ENCODE measurements at regions not wholly inside any gene's neighbourhood (a gene's known extent, or its start where the extent isn't known, plus 50 kb on each side); places are given as distances from the start of the nearest gene placed in this dataset.

DNA sequence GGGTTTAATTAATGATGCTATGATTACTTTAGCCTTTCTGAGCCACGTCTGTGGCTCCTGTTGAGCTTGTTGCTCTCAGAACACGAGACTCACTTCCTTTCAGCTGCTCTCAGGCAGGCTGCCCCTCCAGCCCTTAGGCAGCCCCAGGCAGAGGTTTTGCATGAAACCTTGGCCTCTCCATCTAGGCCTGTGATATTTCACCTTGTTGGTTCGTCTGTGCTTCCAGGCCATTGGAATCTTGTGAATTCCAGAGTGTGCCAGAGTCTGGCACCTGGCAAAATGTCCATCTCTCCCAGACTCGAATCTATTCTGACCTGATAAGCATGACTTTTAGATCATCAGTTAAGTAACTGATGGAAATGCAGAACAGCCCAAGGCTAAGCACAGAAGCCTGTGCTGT lies 254.1 kb downstream of the LOXHD1 start:
- no peak overlapping the region for H3K4me3 ChIP-seq (ENCODE audit: low read depth, low read length)
- TF ChIP-seq, protein P1, sequence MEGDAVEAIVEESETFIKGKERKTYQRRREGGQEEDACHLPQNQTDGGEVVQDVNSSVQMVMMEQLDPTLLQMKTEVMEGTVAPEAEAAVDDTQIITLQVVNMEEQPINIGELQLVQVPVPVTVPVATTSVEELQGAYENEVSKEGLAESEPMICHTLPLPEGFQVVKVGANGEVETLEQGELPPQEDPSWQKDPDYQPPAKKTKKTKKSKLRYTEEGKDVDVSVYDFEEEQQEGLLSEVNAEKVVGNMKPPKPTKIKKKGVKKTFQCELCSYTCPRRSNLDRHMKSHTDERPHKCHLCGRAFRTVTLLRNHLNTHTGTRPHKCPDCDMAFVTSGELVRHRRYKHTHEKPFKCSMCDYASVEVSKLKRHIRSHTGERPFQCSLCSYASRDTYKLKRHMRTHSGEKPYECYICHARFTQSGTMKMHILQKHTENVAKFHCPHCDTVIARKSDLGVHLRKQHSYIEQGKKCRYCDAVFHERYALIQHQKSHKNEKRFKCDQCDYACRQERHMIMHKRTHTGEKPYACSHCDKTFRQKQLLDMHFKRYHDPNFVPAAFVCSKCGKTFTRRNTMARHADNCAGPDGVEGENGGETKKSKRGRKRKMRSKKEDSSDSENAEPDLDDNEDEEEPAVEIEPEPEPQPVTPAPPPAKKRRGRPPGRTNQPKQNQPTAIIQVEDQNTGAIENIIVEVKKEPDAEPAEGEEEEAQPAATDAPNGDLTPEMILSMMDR (IDR thresholded peaks at IDR 0.05; ENCODE audit: insufficient read depth, low read depth, low read length): no peak
- no peak for DNase-seq (ENCODE audit: low read depth)

DNA sequence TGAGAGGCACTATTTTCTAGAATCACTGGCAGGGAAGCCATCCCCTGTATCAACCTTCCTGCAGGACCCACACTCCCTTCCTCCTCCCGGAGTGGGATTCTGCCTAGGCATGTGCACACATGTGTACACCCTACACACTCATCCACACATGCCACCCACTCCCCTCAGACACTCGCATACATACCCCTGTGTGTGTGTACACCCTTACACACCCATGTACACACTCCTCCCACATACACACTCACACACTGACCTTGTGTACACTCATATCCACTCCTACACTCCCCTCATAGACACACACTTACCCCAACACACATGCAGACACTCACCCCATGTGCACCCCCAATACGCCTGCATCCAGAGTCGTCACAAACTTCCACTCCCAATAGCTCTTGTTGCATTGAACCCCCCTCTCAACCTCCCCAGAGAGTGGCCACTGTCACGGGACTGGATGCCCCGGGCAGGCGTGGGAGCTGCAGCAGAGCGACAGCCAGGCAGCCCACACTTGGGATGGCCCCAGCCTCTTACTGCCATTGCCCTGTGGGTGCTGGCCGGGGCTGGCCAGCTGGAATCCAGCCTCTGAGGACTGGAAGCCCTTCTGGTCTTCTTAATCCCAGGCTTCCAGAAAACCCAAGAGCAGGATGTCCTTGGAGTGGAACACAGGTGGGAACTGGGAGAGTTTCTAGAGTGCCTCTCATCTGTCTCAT lies 251.0 kb downstream of the LOXHD1 start:
- TF ChIP-seq, protein P1 (IDR thresholded peaks at IDR 0.05; ENCODE audit: insufficient read depth, low read depth, low read length): no peak
- DNase-seq (ENCODE audit: low read depth): no peak
- no peak overlapping the region for H3K4me3 ChIP-seq (ENCODE audit: low read depth, low read length)

DNA sequence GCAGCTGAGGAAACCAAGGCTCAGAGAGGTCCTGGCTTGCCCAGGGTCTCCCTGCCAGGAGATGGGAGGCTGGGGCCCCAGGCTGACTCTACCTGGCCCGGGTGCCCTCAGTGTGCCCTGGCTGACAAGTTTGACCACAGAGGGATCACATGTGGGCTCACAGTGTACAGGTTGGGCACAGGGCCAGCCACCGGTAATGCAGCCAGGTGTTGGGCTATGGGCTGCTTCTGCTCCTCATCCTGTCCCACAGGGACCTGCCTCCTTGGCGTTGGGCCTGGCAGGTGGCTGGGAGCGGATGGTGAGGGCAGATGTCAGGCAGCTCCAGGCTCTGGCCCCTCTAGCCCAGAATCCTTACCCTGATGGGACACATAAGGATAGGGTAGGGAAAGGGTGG lies 250.5 kb downstream of the LOXHD1 start:
- no peak overlapping the region for H3K4me3 ChIP-seq (ENCODE audit: low read depth, low read length)
- TF ChIP-seq, protein P1 (IDR thresholded peaks at IDR 0.05; ENCODE audit: insufficient read depth, low read depth, low read length): no peak
- no peak for DNase-seq (ENCODE audit: low read depth)

DNA sequence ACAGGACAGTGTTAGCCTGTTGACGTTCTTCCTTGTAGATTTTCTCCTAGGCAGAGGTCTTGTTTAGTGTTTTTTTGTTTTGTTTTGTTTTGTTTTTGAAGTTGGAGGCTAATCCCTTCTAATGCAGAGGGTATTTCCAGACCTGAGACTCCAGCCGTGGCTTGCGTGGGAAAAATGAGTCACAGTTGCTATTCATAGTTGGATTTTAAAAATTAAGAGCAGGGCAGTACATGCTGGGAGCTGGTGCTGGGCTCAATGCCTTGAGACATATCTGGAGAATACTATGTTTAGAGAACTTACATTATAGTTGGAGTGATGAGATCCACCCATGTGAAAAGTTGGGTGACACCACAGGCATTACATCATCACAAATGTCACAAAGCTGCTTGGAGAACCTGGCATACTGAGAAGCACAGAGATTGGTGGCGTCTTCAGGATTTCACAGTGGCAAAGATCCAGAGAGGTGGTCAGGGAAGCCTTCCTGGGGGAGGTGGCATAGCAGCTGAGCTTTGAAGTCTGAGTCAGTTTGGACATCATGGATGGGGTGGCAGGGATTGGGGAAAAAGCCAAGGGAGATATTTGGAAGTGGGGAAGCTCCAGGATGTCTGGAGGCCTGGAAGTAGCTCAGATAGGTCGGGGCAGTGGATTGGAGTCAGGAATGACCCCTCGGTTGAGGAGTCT lies 249.4 kb downstream of the LOXHD1 start:
- DNase-seq (ENCODE audit: low read depth): peak; percentile 55
- no peak overlapping the region for H3K4me3 ChIP-seq (ENCODE audit: low read depth, low read length)
- TF ChIP-seq, protein P1 (IDR thresholded peaks at IDR 0.05; ENCODE audit: insufficient read depth, low read depth, low read length): no peak

DNA sequence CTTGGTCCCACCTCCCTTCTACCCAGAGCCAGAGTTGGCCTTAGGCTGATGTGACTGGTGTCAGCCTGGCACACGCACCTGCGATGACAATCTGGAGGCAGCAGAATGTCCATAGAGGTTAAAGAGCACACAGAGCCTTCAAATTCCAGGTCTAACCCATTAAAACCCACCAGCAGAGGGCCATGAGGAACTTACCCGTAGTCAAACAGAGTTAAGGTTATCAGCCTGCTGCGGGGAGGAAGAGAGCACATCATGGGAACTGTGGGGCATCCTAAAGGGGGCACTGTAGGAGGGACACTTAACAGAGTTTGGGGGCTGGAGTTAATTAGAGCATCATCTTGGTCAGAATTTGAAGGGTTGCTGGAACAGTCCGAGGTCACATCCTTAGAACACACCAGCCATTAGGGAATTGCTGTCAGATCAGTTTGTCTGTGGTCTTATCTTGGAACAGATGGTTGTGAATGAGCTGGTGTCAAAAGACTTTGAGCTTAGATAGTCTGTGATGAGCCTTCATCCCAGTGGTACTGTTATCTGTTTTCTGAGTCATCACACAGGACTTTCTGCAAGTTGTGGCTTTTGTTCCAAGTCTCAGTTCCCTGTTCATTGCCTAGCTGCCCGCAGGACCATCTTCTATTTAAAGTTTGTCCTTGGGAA lies 248.6 kb downstream of the LOXHD1 start:
- TF ChIP-seq, protein P1 (IDR thresholded peaks at IDR 0.05; ENCODE audit: insufficient read depth, low read depth, low read length): no peak
- no peak for DNase-seq (ENCODE audit: low read depth)
- H3K4me3 ChIP-seq (ENCODE audit: low read depth, low read length): no peak overlapping the region

DNA sequence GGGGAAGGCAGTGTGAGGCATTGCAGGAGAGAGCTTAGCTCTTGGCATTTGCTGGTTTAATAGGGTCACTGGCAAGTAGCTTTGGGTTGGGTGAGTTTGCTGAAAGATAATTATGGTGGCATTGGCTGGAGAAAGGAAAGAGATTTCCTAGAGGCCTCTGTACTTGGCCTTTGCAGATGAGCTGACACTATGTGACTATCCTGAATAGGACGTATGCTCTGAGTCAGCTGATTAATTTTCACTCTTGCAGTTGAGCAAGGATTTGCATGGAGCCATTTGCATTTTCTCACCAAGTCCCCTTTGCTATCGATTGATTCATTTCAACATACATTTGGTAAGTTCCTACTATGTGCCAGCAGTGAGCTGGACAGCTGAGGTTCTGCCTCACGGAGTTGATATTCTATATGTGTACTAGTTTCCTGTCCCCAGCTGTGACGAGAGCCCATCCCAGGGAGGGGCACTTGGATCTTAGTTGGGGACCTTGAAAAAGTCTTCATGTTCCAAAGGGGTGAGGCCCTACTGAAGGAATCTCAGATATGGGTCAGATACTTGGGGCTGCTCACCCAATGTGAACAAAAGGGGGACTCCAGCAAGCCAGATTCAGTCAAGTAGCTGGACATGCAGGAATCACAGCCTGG lies 245.7 kb downstream of the LOXHD1 start:
- DNase-seq (ENCODE audit: low read depth): no peak
- TF ChIP-seq, protein P1 (IDR thresholded peaks at IDR 0.05; ENCODE audit: insufficient read depth, low read depth, low read length): no peak
- H3K4me3 ChIP-seq (ENCODE audit: low read depth, low read length): no peak overlapping the region
